NCI-H128 (cell line): ENCODE measurements at regions not wholly inside any gene's neighbourhood (a gene's known extent, or its start where the extent isn't known, plus 50 kb on each side); places are given as distances from the start of the nearest gene placed in this dataset.

ENCODE experiments used
- DNase-seq: peaks from one replicate; lab custom pipeline; 2025; ENCODE audit not compliant: unreplicated experiment; lab: John Stamatoyannopoulos, UW

DNA sequence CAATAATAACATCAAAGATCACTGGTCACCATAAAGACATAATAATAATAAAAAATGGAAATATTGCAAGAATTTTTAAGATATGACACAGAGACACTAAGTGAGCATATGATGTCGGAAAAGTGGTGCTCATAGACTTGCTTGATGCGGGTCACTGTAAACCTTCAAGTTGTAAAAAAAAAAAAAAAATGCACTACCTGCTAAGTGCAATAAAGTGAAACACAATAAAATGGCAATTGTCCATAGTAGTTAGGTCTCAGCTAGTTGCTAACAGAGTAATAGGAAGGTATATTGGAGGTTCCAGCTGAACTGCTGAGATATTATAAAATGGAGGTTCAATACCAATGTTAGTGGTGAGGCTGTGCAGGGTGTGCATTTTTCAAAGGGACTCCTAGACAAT lies 146.6 kb upstream of the MRPS22 start:
- DNase-seq, result no peak

DNA sequence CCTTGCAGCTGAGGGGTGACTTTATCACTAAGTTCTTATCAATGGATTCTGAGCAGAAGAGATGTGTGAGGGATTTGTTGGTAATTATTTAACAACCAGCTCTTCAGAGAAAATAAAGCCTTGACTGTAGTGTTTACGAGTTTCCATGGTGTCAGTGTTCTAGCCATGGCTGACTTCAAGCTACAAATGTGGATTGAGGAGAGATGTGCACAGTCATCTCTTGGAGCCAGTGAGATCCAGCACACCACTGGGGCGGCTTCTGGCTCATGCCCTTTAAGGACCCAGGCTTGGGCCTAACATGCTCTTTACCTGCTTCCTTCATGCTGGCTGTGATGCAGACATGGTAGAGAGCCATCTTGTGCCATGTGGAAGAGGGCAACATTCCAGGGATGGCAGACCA lies 145.6 kb upstream of the MRPS22 start:
- DNase-seq, result no peak

DNA sequence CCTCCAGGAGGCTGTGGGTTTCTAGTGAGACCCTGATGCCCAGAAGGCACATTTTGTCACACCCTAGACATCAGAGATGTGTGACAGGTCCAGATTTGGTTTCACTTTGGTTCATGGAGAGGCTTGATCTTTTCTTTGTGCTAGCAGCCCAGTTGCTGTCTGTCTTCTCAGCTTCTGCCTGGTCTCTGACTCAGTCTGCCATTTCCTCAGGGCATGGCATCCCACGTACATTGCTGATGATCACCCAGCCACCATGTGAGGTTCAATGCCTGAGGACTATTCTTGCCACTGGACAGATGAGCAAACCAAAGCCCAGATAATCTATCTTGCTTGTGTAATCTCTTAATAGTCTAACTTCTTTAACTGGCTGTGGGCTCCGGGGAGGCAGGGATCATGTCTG lies 144.9 kb upstream of the MRPS22 start:
- DNase-seq, result no peak

DNA sequence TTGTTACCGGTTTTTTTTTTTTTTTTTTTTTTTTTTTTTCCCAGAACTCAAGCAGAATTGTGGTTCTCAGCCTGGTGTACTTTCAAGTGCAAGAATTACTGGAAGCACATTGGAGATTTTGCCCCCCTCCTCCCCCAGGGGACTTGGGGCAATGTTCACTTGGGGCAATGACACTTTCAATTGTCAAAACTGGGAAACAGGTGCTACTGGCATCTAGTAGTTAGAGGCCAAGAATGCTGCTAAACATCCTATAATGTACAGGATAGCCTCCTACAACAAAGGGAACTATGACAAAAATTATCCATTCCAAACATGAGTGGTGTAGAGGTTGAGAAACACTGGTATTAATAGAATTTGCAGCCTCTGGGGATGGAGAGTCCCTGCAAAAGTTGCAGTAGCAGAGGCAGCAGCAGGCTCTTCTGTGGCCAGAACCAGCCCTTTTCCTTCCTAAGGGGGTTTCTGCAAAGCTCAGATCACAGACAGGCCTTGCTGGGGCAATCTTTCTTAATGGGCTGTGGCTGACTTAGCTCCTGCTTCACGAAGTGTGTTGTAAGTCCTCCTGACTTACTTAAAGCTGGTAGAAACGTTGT lies 144.3 kb upstream of the MRPS22 start:
- no peak for DNase-seq

DNA sequence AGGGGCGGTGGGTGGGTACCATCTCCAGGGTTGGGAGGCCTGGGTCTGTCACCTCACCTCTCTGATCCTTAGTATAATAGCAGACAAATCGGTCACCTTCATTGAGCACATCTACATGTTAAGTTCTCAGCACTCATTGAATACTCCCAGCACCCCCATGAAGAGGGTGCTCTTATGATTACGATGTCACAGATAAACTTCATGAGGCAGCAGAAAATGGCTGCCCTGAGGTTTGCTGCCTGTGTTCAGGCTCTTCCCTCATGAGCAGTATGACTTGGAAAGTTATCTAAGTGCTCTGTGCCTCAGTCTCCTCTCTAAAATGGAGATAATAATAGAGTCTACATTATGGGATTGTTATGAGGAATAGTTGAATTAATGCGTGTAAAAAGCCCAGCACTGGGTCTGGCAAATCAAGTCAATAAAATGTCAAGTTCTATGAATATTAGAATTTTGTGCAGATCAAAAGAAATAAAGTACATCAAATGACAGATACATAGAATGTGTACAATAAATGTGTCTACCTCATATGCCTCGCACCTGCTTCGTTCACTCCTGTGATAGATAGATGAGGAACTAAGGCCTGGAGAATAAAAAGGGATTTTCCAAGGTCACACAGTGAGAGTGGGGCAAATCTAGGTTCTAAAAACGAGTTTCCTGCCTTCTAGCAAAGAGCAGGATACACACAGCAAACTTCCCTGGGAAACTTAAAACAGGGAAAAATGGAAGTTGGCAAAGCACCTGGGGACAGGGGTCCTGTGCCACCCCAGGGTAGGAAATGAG lies 142.2 kb upstream of the MRPS22 start:
- no peak for DNase-seq

DNA sequence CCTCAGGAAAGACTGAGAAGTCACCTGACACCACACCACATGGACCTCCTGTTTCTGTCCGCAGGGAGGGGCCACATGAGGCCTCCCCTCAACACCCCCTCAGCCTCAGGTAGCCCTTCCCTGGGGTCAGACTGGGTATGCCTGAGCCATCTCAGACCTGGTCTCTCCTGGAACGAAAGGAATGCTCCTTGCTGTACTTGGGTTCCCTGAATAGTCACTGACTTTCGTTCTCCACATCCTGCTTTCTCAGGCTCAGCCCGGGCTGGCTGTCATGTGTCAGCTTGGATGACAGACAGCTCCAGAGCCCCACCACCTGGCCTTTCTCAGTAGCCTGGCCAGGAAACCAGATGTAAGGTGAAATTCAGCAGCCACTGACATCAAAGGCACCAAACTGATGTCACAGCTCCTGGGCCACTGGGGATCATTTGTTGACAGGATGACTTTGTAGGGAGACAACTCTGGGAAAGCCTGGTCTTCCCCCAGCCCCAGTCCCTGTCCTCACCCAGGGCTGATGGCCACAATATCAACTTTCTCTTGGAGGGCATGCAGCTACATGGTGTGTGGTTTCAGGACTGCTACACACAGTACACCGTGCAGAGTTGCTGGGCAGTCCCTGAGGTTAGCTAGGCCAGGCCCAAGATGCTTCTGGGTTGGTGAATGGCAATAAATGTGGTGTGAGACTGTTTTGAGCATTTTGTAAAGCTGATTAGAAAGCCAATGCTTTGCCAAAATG lies 141.4 kb upstream of the MRPS22 start:
- no peak for DNase-seq

DNA sequence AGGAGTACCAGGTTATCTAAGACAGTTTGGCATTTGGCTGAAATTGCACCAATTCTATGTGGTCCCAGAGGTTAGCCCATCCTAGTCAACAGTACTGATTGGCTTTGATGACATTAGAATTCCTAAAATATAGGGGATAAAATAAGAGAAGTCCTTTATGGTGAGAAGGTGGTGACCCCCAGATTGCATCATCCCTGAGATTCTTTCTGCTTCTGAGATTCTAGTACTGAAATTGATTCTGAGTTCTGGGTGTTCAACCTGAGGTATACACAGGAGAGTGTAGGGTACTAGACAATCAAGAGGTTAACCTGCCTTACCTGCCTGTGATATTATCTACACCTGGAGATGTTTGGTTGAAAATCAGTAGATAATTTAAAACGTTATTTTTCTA lies 140.9 kb upstream of the MRPS22 start:
- no peak for DNase-seq

DNA sequence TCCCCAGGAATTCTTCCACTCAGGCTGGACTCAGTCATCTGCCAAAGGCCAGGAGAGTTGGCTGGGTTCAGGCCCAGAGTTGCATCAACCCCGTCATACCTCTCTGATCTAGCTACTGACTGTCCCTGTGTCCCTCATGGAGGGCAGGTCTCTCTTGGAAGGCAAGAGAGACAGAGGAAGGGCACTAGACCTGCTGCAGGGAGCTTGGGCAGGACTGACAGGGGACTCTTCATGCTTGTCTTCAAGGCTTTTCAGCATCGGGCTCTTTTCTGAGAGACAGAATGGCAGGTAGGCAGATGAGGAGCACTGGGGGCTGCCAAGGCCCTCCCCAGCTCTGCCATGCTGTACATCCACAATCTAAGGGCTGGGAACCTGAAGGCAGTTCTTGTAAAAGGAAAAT lies 140.1 kb upstream of the MRPS22 start:
- no peak for DNase-seq

DNA sequence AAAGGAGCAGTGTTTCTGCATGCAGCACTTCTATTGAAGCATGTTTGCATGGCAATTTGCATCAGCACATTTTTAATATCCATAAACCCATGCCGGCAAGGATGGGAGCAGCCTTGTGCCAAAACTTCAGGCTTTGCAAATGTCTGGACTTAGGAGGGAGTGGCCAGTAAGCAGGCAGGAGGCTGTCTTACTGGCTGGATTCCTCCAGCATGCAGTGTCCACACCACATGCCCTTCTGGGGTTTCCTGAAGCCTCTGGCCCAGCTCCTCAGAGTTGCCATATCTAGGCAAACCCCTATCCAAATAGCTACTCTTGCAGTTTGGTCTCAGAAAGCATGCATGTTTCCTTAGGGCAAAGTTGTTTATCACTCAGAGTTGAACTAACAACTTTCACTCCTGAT lies 139.1 kb upstream of the MRPS22 start:
- no peak for DNase-seq

DNA sequence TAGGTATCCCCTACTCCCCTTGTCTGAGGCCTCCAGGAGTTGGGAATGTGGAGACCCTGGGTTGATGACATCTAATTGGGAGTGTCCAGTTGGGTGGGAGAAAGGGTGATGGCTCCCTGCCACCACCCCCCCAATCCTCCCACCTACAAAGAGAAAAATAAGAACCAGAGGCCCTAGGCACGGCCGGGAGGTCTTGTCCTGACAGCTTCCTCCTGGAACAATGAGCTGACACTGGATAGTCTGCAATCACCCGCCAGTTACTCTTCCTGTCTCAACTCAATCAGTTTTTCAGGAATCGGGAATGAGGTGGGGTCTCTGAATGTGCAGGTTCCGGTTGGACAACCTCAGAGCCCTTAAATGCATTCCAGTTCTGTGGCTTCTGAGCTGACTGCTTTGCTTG lies 129.9 kb upstream of the MRPS22 start:
- DNase-seq, result no peak

DNA sequence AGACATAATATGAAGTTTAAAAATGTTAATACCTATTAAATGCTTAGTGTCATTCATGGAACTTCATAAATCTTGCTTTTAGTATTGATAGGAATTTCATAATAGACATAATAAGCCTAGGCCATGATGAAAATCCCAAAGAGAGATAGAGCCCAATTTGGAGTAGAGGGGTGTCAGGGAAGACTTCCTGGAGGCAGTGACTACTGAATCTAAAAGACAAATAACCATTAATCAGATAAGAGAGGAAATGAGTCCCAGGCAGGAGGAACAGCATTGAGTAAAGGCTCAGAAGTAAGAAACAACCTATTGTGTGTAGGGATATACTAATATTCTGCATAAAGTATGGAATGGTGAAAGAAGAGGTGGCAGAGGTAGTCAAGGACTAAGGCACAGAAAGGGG lies 126.9 kb upstream of the MRPS22 start:
- DNase-seq, result no peak

DNA sequence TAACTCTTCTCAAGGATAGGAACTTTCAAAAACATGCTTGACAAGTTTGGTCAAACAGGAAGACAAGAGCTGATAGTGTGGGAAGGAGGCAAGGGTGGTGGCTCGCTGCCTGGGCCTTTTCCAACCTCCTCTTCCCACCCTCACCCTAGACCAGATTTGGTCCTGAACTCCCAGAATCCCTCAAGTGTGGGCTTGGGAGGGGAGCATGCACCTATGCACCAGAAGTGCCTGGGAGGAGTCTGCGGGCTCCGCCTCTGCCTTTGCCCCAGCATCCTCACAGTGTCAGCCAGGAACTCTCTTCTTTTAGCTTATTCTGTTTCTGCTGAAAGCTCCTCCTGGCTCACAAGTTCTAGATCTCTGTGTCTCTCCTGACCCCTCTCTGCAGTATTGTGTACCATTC lies 126.2 kb upstream of the MRPS22 start:
- DNase-seq, result no peak

DNA sequence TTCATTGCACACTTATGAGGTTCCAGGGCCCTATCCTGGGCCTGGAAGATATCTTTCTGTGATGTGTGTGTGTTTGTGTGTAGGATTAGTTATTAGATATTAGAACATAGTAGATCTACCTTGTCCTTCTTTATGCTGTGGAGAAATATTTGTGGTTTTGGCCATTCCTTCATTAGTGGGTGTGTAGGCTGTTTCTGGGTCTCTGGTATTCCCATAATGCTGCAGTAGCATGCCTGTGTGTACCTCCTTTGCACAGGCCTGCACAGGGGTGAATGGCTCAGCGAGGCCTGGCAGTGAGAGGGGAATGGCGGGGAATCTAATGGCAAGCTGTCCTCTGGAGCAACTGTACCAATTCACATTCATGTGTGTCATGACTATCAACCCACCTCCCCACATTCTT lies 125.8 kb upstream of the MRPS22 start:
- DNase-seq, result no peak

DNA sequence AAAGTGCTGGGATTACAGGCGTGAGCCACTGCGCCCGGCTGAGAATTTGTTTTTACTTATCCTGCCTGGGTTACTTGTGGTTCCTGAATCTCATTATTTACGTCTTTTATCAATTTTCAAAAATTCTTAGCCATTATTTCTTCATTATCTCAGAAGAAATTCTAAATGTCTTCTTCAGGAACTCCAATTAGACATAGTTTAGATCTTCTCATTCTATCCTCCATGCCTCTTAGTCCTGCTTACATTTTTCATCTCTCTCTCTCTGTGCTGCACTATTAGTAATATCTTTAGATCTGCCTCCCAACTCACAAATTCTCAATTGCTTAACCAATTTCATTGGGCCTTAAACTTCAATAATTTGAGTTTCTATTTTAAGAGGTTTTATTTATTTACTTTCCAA lies 124.4 kb upstream of the MRPS22 start:
- DNase-seq, result no peak

DNA sequence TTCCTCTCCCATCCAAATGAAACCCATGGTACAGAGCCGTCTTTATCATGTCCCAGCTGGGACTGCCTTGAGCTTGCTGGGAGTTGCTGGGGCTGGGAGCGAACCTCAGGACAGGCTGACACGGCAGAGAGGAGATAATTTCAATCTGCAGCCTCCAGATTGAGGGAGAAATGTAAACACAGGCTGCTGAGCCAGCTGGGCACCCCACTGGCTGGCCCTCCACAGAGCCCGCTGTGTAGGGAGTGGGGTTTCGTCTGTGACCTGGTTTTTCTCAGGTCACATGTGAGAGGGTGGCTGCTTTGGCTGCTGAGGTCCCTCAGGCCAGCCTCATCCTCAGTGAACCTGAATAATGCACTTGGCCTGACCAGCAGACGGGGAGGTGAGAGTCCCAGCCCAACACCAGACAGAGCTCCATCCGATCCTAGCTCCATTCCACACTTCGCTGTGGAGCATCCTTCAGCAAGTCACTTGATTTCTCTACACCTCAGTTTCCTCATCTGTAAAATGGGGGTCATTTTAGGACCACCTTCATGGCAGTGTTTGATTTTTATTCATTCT lies 121.6 kb upstream of the MRPS22 start:
- DNase-seq, result no peak

DNA sequence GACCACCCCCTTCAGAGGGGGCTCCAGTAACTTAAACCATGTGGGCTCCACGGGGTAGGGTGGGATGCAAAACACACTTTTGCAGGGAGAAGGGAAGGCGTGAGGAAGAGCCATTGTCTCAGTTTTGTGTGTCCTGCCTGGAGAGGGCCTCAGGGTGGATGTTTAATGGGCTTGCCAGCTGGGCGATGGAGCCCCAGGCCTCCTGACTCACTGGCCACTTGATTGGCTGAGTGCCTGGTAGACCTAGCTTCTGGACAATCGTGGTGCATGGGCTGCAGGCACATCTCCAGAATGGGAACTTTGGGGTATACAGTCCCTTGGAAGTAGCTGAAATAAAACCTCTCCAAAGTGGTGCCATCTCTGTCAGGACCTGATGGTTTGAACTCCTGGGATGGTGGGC lies 118.3 kb upstream of the MRPS22 start:
- no peak for DNase-seq

DNA sequence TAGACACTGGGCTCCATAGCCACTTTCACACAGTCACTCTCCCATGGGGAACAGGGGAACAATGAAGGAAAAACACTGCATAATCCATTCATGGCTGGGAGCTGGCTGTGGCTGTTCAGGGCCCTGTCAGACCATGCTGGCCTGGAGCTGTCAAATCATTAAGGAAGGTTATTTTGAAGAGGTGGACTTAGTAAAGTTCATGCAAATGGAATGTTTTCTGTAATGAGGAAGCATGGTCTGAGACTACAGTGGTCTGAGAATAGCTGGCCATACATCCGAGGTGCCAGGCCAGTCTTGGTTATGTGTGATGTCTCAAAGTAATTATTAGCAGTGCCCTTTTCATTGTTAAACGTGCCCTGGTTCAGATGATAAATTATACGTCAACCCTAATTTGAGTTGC lies 117.1 kb upstream of the MRPS22 start:
- no peak for DNase-seq

DNA sequence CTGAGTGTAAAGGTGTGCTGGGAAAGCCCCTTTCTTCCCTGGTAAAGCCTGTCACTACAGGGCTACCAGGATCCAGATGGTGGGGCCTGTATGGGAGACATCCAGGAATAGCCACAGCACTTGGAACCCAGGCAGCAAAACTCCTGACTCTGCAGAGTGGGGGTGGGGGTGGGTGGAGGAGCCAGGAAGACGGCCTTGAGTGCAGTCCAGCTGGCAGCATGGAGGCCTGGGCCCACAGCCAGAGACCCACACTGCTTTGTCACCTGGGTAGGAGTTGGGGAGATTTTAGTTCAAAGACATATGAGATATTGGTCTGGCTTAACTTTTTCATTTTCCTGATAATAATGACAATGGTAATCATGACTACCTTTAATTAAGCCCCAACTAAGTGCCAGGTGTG lies 116.7 kb upstream of the MRPS22 start:
- DNase-seq, result no peak

DNA sequence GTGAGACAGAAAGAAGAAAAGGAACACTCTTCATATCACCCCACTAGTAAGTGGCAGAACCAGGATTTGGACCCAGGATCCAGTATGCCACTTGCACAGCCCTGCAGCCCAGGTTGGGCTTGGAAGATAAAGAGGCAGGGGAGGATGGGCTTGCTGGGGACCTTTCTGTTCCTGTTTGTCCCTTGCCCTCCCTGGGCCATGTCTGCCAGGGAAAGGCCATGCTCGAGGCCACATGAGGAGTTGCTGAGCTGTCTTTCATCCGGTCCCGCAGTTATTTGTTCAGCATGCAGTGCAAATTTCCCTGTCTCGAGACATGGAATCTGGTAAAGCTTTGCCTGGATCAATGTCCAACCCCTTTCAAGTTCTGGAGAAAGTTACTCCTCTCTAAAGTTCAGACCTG lies 116.0 kb upstream of the MRPS22 start:
- no peak for DNase-seq

DNA sequence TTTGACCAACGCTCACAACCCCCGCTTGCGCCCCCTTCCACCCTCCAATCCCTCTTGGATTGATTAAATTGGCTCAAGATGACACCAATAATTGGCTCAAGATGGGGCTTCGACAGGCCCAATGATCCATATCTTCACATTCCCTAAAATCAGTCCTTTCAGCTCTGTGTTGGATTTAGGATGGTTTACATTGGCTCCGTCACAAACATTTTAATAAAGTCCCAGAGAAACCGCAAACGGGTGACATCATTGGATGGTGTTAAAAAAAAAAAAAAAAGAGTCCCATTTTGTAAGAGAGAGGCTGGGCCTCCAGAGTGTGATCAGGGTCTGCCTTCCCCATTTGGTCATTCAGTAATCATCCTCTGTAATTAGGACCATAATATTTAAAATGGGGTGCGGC lies 113.4 kb upstream of the MRPS22 start:
- DNase-seq, result no peak

DNA sequence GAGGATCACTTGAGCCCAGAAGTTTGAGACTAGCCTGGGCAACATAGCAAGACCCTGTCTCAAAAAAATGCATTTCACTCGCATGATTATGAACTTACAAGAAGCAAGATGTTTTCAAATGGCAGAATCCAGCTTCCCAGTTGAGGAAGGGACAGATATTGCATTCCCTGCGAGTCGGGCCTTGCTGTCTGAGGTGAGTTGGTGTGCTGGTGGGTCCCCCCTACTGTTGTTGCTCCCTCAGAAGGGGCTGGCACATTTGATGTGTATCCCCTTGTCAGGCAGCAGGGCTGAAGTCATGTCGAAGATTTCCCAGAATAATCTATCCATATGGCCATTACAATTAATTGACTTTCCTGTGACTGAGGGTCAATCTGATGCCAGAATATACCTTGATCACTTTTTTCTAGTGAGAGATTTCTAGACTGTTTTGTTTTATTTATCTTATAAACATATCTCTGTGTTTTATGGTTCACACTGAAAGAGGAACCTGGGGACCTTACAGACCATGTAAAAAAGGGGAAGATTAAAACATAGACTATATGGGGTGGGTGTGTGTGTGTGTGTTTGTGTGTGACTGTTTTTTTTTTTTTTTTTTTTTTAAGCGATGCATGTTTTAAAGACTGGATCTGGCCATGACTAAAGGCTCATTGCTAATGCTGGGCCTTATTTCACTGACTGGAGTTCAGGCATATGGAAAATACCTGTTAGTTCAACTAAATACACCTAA lies 112.1 kb upstream of the MRPS22 start:
- no peak for DNase-seq
